PFSK-1 (cell line): ENCODE measurements at regions not wholly inside any gene's neighbourhood (a gene's known extent, or its start where the extent isn't known, plus 50 kb on each side); places are given as distances from the start of the nearest gene placed in this dataset.

Source experiments
- POLR2AphosphoS5 ChIP-seq: IDR thresholded peaks from 2 replicates; pipeline ENCODE4 v1.6.1; 2012; ENCODE audit warnings: low read depth, mild to moderate bottlenecking, control low read depth, low read length, moderate library complexity
- REST ChIP-seq, 2 experiments: IDR thresholded peaks; 2 replicates each; pipeline versions ENCODE4 v1.6.1 to v1.8.0; 2011 to 2012; ENCODE audit warnings: low read depth in 2 of 2, low read length in 2 of 2, control low read depth in 1 of 2, inconsistent platforms in 1 of 2, mild to moderate bottlenecking in 1 of 2, moderate library complexity in 1 of 2; ENCODE audit not compliant: insufficient read depth in 1 of 2
- SIN3A ChIP-seq: IDR thresholded peaks from 2 replicates; pipeline ENCODE4 v1.6.1; 2012; ENCODE audit warnings: mild to moderate bottlenecking, low read length, moderate library complexity, borderline replicate concordance; ENCODE audit not compliant: insufficient read depth
- TAF1 ChIP-seq: IDR thresholded peaks from 2 replicates; pipeline ENCODE4 v1.6.1; 2012; ENCODE audit warnings: low read length, control low read depth, borderline replicate concordance; ENCODE audit not compliant: insufficient read depth

- no peak for TF ChIP-seq SIN3A
- TF ChIP-seq TAF1: no peak
- no peak for TF ChIP-seq POLR2AphosphoS5
- no peak for TF ChIP-seq REST (IDR thresholded peaks at IDR 0.05; ENCODE audit: insufficient read depth in 1 of 2, low read depth in 2 of 2, low read length in 2 of 2)
Observed at GRCh38 chr10:111890046-111890445, 293.5 kb downstream of the GPAM start.
